SU-DHL-6 (cell line): ENCODE measurements at regions not wholly inside any gene's neighbourhood (a gene's known extent, or its start where the extent isn't known, plus 50 kb on each side); places are given as distances from the start of the nearest gene placed in this dataset.
"Not testable (repeated sequence)": the region's sequence is repeated elsewhere in the genome, so short reads cannot be mapped to it uniquely, and the experiment has no call there.

Source experiments
- H2AFZ ChIP-seq: fragments of 200-600 bp; sonication (generic); 2 replicates; pipeline ENCODE4 v1.6.1; 2014; ENCODE audit warnings: low read depth, mild to moderate bottlenecking, moderate library complexity, mixed read lengths, antibody characterized with exemption, low read length; ENCODE audit not compliant: severe bottlenecking
- H3F3A ChIP-seq: fragments of 200-600 bp; shearing (Covaris generic); 2 replicates; pipeline ENCODE4 v1.6.0; 2016; ENCODE audit warnings: antibody characterized with exemption, mild to moderate bottlenecking; ENCODE audit not compliant: insufficient read depth
- H3K27ac ChIP-seq: fragments of 200-600 bp; sonication (generic); 2 replicates; pipeline ENCODE4 v1.5.1; 2016; ENCODE audit warnings: low read depth, mild to moderate bottlenecking, low read length, moderate library complexity, mixed read lengths
- H3K27me3 ChIP-seq: fragments of 200-600 bp; sonication (generic), shearing (Covaris generic); 2 replicates; pipeline ENCODE4 v1.6.0; 2014; ENCODE audit warnings: mild to moderate bottlenecking, low read length
- H3K36me3 ChIP-seq: fragments of 200-600 bp; sonication (generic); 2 replicates; pipeline ENCODE4 v1.6.1; 2014; ENCODE audit warnings: mild to moderate bottlenecking, low read length, mixed read lengths
- H3K4me2 ChIP-seq: fragments of 300-600, 200-600 bp; shearing (Covaris generic), sonication (generic); 2 replicates; pipeline ENCODE4 v1.6.0; 2014; ENCODE audit warnings: low read length, low read depth, mild to moderate bottlenecking; ENCODE audit not compliant: poor library complexity, severe bottlenecking
- H3K4me3 ChIP-seq: fragments of 200-600 bp; sonication (generic); 2 replicates; pipeline ENCODE4 v1.5.1; 2014; ENCODE audit warnings: antibody characterized with exemption, low read length, mild to moderate bottlenecking, mixed read lengths; ENCODE audit not compliant: insufficient read depth, poor library complexity, severe bottlenecking
- H3K79me2 ChIP-seq: fragments of 200-600 bp; sonication (generic); 2 replicates; pipeline ENCODE4 v1.6.1; 2014; ENCODE audit warnings: mild to moderate bottlenecking, low read length, moderate library complexity; ENCODE audit not compliant: insufficient read depth
- H3K9ac ChIP-seq: fragments of 200-600 bp; sonication (generic); 2 replicates; pipeline ENCODE4 v1.7.0; 2014; ENCODE audit warnings: mild to moderate bottlenecking, low read length
- H3K9me2 ChIP-seq: fragments of 200-600 bp; sonication (generic); replicated peaks from 2 replicates; pipeline ENCODE4 v1.6.1; 2014; ENCODE audit warnings: low read length; ENCODE audit not compliant: insufficient read depth
- H3K9me3 ChIP-seq: fragments of 200-600 bp; sonication (generic); 2 replicates; pipeline ENCODE4 v1.6.1; 2014; ENCODE audit warnings: low read length, mixed read lengths; ENCODE audit not compliant: insufficient read depth
- H4K20me1 ChIP-seq: fragments of 200-600 bp; sonication (generic); 2 replicates; pipeline ENCODE4 v1.6.1; 2014; ENCODE audit warnings: low read depth, mild to moderate bottlenecking, antibody characterized with exemption, low read length, moderate library complexity, mixed read lengths
- CTCF ChIP-seq: fragments of 200-600 bp; sonication (generic); IDR thresholded peaks from one replicate; pipeline ENCODE4 v1.5.1; 2017; ENCODE audit warnings: antibody characterized with exemption, mild to moderate bottlenecking, low read length, moderate library complexity; ENCODE audit not compliant: insufficient read depth, poor library complexity, severe bottlenecking
- EZH2phosphoT487 ChIP-seq: fragments of 200-600 bp; sonication (generic), shearing (Covaris generic); conservative IDR thresholded peaks from 2 replicates; pipeline ENCODE4 v1.6.1; 2018; ENCODE audit warnings: mild to moderate bottlenecking, antibody characterized with exemption, low read length, moderate library complexity, mixed read lengths

DNA sequence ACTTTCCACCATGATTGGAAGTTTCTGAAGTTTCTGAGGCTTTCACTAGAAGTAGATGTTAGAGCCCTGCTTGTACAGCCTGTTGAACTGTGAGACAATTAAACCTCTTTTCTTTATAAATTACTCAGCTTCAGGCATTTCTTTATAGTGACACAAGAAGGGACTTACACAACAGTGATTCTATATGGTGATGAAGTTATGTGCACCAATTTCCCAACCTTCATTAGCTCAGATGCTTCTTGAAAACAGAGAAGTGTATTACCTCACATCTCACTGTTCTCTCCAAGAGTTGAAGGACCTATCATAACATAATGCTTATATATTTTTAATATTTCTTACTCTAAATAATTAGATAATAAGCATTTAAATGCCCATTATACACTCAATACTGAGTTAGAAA lies 202.1 kb upstream of the ANXA10 start:
- H3K36me3 ChIP-seq = no peaks in the 10 kb centered on the region; the same call in 1 of the 2 replicates
- peaks cover 4% of the 10 kb centered on the region; the same call in 1 of the 2 replicates for H3K9me3 ChIP-seq
- H3K27ac ChIP-seq = no peak overlapping the region
- no peaks in the 10 kb centered on the region for H3F3A ChIP-seq
- no peaks in the 10 kb centered on the region for H3K9me2 ChIP-seq
- no peak overlapping the region for H3K9ac ChIP-seq
- H3K4me3 ChIP-seq = no peak overlapping the region
- H3K27me3 ChIP-seq = no peaks in the 10 kb centered on the region
- H4K20me1 ChIP-seq = no peaks in the 10 kb centered on the region
- TF ChIP-seq EZH2phosphoT487 = no peak
- TF ChIP-seq CTCF = no peak
- no peak overlapping the region for H3K4me2 ChIP-seq
- H2AFZ ChIP-seq = no peak overlapping the region
- no peaks in the 10 kb centered on the region for H3K79me2 ChIP-seq

GRCh38 chr4:167893531-167893930 lies 198.8 kb upstream of the ANXA10 start:
- H3K9ac ChIP-seq = no peak overlapping the region
- no peak overlapping the region for H2AFZ ChIP-seq
- no peaks in the 10 kb centered on the region for H4K20me1 ChIP-seq
- H3K27ac ChIP-seq = no peak overlapping the region
- no peak for TF ChIP-seq EZH2phosphoT487
- no peak for TF ChIP-seq CTCF
- H3F3A ChIP-seq = no peaks in the 10 kb centered on the region
- H3K9me2 ChIP-seq = no peaks in the 10 kb centered on the region
- H3K36me3 ChIP-seq = no peaks in the 10 kb centered on the region
- no peaks in the 10 kb centered on the region for H3K9me3 ChIP-seq
- H3K27me3 ChIP-seq = no peaks in the 10 kb centered on the region
- H3K4me2 ChIP-seq = no peak overlapping the region
- no peaks in the 10 kb centered on the region for H3K79me2 ChIP-seq
- no peak overlapping the region for H3K4me3 ChIP-seq

GRCh38 chr4:167896260-167896659 lies 196.1 kb upstream of the ANXA10 start:
- not testable (repeated sequence) for H3K9me2 ChIP-seq, H3K27me3 ChIP-seq, H3K27ac ChIP-seq, H3K9me3 ChIP-seq, H2AFZ ChIP-seq, H3K79me2 ChIP-seq, H3F3A ChIP-seq, H3K4me3 ChIP-seq, H3K36me3 ChIP-seq, H4K20me1 ChIP-seq, H3K4me2 ChIP-seq, H3K9ac ChIP-seq

GRCh38 chr4:167897116-167897515 lies 195.2 kb upstream of the ANXA10 start:
- no peaks in the 10 kb centered on the region for H3F3A ChIP-seq
- H3K27ac ChIP-seq = no peak overlapping the region
- no peak for TF ChIP-seq CTCF
- TF ChIP-seq EZH2phosphoT487 = no peak
- no peak overlapping the region for H2AFZ ChIP-seq
- no peaks in the 10 kb centered on the region for H3K9me3 ChIP-seq
- H3K4me3 ChIP-seq = no peak overlapping the region
- H3K27me3 ChIP-seq = no peaks in the 10 kb centered on the region
- H3K79me2 ChIP-seq = no peaks in the 10 kb centered on the region
- H3K9ac ChIP-seq = no peak overlapping the region
- H4K20me1 ChIP-seq = no peaks in the 10 kb centered on the region
- H3K4me2 ChIP-seq = no peak overlapping the region
- H3K36me3 ChIP-seq = no peaks in the 10 kb centered on the region
- H3K9me2 ChIP-seq = no peaks in the 10 kb centered on the region
